Renal cortex interstitium (tissue), 11 donors: ENCODE measurements at regions not wholly inside any gene's neighbourhood (a gene's known extent, or its start where the extent isn't known, plus 50 kb on each side); places are given as distances from the start of the nearest gene placed in this dataset.

ENCODE experiments used
- DNase-seq, 11 donors: peaks; one replicate each; pipeline ENCODE4 v3.0.0-alpha.2; 2013; ENCODE audit warnings: low read depth in 9 of 11, low spot score in 4 of 11; ENCODE audit errors: extremely low read depth in 1 of 11

- no peak for DNase-seq
Observed at GRCh38 chr17:56681561-56682266, 88.2 kb downstream of the NOG start.

GRCh38 chr17:56688151-56688550, 94.7 kb downstream of the NOG start:
- no peak for DNase-seq

GRCh38 chr17:56690441-56691291, 97.2 kb downstream of the NOG start:
- DNase-seq: no peak

- no peak for DNase-seq
Observed at GRCh38 chr17:56694825-56695224, 101.3 kb downstream of the NOG start.

GRCh38 chr17:56697190-56697589, 103.7 kb downstream of the NOG start:
- no peak for DNase-seq

- DNase-seq: peak in 7 of 11 donors; percentile 37 to 69 (median 47)
Observed at GRCh38 chr17:56699186-56699894, 105.8 kb downstream of the NOG start.

GRCh38 chr17:56700919-56701420, 107.5 kb downstream of the NOG start:
- no peak for DNase-seq

GRCh38 chr17:56707312-56708219, 114.1 kb downstream of the NOG start:
- DNase-seq: peak in 9 of 11 donors; percentile 36 to 60 (median 54)

GRCh38 chr17:56708220-56708558, 114.7 kb downstream of the NOG start:
- no peak for DNase-seq

GRCh38 chr17:56708670-56709410, 115.3 kb downstream of the NOG start:
- no peak for DNase-seq

- DNase-seq: no peak
Observed at GRCh38 chr17:56710986-56711385, 117.5 kb downstream of the NOG start.

GRCh38 chr17:56715613-56716357, 117.9 kb downstream of the C17orf67 start:
- DNase-seq: peak; percentile 63 to 80 (median 73)

- DNase-seq: no peak
Observed at GRCh38 chr17:56717471-56717870, 116.2 kb downstream of the C17orf67 start.

GRCh38 chr17:56718515-56718914, 115.2 kb downstream of the C17orf67 start:
- DNase-seq: no peak

GRCh38 chr17:56723421-56723820, 110.3 kb downstream of the C17orf67 start:
- DNase-seq: no peak

- no peak for DNase-seq
Observed at GRCh38 chr17:56724664-56725063, 109.1 kb downstream of the C17orf67 start.

GRCh38 chr17:56725144-56725543, 108.6 kb downstream of the C17orf67 start:
- DNase-seq: no peak
